ENCODE measurements at regions not wholly inside any gene's neighbourhood (a gene's known extent, or its start where the extent isn't known, plus 50 kb on each side); places are given as distances from the start of the nearest gene placed in this dataset.
"Not testable (repeated sequence)": the region's sequence is repeated elsewhere in the genome, so short reads cannot be mapped to it uniquely, and the experiment has no call there.

DNA sequence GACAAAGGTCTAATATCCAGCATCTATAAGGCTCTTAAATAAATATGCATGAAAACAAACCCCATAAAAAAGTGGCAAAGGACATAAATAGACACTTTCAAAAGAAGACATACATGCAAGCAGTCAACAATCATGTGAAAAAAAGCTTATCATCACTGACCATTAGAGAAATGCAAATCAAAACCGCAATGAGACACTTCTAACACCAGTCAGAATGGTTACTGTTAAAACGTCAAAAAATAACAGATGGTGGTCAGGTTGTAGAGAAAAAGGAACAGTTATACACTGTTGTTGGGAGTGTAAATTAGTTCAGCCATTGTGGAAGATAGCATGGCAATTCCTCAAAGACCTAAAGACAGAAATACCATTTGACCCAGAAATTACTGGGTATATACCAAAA, 440.7 kb upstream of the KCNMB2 start:
- DNase-seq (ENCODE audit: low read depth in 2 of 2) = no peak

DNA sequence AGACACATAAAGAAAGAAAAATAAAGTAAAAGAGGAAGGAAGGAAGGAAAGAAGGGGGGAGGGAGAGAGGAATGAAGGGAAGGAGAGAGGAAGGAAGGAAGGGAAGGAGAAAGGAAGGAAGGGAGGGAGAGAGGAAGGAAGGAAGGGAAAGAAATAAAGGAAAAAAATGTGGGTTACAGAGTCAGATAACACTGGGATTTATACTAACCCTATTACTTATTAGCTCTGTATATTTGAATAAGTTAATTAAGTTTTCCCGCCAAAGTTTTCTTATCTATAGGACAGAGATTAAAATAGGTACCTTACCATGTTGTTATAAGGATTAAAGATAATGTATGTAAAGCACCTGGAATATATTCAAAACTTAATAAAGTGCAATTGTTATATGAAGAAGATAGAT, 439.3 kb upstream of the KCNMB2 start:
- no peak for DNase-seq (ENCODE audit: low read depth in 2 of 2)

GRCh38 chr3:178097576-178097975, 438.7 kb upstream of the KCNMB2 start:
- DNase-seq (ENCODE audit: low read depth in 2 of 2) = no peak

GRCh38 chr3:178099274-178099673, 437.0 kb upstream of the KCNMB2 start:
- DNase-seq (ENCODE audit: low read depth in 2 of 2) = no peak

DNA sequence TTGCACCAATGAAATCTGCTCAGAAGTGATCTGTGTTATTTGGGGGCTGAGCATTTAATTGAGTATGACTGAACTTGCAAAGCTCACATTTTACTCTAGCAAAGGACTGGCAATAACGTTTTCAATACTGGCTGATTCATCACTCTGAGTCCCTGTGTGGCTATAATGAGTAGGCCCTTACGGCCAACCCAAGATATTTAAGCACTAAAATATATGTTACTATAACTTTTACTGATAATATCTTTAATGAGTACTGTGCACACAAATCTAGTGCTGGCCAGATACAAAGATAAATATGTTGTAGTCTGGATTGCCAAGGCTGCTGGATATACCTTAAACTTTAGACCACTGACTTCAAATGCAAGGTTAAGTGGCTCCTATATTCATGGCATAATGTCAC, 436.4 kb upstream of the KCNMB2 start:
- DNase-seq (ENCODE audit: low read depth in 2 of 2) = no peak

GRCh38 chr3:178100908-178101307, 435.3 kb upstream of the KCNMB2 start:
- no peak for DNase-seq (ENCODE audit: low read depth in 2 of 2)

- DNase-seq (ENCODE audit: low read depth in 2 of 2) = no peak
Observed at GRCh38 chr3:178103140-178103539, 433.1 kb upstream of the KCNMB2 start.

- DNase-seq (ENCODE audit: low read depth in 2 of 2) = no peak
Observed at GRCh38 chr3:178107804-178108203, 428.4 kb upstream of the KCNMB2 start.

DNA sequence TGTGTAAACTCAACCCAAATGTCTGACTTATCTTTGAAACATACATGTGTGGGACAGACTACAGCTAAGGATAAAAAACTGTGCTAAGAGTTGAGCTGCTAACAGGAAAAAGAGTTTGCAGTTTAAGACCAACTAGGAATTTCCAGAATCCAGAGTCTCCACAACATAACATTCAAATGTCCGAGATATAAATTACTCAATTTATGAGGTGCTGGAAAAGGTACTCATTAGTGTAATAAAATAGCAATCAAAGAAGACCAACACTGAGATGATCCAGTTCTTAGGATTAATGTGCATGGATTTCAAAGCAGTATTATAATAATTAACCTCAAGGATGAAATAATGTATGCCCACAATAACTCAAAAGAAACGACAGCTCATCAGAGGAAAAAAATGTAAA, 426.5 kb upstream of the KCNMB2 start:
- DNase-seq (ENCODE audit: low read depth in 2 of 2) = no peak

DNA sequence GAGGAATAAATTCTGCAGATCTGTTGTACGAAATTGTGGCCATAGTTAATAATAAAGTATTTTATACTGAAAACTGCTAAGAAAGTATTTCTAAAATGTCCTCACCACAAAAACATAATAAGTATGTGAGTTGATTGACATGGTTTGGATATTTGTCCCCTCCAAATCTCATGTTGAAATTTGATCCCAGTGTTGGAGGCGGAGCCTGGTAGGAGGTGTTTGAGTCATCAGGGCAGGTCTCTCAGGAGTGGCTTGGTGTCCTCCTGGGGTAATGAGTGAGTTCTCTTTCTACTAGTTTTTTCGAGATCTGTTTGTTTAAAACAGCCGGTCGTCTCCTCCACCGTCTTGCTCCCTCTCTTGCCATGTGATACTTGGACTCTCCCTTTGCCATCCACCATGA, 424.1 kb upstream of the KCNMB2 start:
- no peak for DNase-seq (ENCODE audit: low read depth in 2 of 2)

GRCh38 chr3:178112552-178112951, 423.7 kb upstream of the KCNMB2 start:
- DNase-seq (ENCODE audit: low read depth in 2 of 2) = not testable (repeated sequence)

GRCh38 chr3:178117641-178118040, 418.6 kb upstream of the KCNMB2 start:
- DNase-seq (ENCODE audit: low read depth in 2 of 2) = no peak

GRCh38 chr3:178119608-178120295, 416.5 kb upstream of the KCNMB2 start:
- DNase-seq (ENCODE audit: low read depth in 2 of 2) = not testable (repeated sequence)

DNA sequence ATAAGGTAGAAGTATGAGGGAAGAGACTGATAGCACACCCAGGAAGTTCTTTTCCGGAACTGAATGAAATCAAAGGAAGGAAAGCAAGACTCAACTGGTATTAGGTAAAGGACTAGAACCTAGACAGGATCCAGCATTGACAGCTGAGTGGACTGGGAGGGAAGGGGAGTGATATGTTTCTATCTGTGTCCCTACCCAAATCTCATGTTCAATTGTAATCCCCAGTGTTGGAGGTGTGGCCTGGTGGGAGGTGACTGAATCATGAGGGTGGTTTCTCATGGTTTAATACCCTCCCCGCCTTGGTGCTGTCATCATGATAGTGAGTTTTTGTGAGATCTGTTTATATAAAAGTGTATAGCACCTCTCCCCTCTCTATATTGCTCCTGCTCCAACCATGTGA, 415.9 kb upstream of the KCNMB2 start:
- no peak for DNase-seq (ENCODE audit: low read depth in 2 of 2)

- DNase-seq (ENCODE audit: low read depth in 2 of 2) = no peak
Observed at GRCh38 chr3:178126686-178127085, 409.6 kb upstream of the KCNMB2 start.

GRCh38 chr3:178127221-178127620, 409.0 kb upstream of the KCNMB2 start:
- DNase-seq (ENCODE audit: low read depth in 2 of 2) = no peak

- DNase-seq (ENCODE audit: low read depth in 2 of 2) = no peak
Observed at GRCh38 chr3:178129109-178129508, 407.1 kb upstream of the KCNMB2 start.

DNA sequence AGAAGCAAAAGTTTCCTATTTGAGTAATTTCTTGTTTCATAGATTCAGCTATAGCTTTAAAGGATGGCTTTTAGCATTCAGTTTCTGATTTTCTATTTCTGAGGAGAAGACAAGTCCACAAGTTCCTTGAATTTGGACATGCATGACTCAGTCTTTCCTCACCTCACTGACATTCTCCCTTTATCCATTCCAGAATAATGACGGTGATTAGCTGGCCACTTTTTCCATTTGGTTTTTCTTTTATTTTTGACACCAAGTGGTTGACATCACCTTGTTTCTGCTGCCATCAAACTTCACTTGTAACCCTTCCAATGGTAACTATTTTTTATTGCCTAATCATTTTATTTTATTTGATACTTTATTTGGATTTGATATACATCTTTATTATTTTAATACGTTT, 404.4 kb upstream of the KCNMB2 start:
- no peak for DNase-seq (ENCODE audit: low read depth in 2 of 2)

DNA sequence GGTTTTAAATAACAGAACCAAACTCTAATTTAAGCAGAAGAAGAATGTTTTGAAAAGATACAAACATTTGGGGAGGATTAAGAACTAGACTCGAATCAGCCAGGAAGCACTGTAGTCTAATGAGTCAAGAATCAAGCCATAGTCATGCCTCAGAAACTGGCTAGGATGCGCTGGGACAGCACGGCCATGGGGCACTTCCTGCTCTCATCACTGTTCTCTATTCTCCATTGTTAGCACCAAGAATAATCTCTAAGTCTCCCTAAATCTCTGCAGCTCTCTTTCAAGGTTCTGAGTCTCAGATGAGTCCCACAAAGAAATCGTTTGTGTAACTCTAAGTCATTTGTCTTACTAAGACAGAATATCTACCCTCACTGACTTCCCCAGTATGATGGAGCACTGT, 399.0 kb upstream of the KCNMB2 start:
- no peak for DNase-seq (ENCODE audit: low read depth in 2 of 2)

DNA sequence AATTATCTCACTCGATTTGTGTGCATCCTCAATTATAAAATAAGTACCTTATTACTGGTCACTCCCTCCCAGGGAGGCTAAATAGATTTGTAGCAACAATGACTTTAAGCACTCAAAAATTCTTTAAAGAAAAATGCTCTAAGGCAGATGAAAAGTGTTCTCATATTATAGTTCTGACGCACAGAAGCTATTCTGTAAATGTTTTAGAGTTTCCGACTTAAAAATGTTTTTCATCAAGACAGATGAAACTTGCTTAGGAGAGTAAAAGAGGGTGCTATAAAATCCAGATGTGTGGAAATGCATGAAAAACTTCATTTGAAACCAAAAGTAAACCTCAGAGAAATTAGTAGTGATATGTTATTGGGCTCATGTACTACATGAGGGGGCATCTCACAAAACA, 398.4 kb upstream of the KCNMB2 start:
- DNase-seq (ENCODE audit: low read depth in 2 of 2) = no peak

DNA sequence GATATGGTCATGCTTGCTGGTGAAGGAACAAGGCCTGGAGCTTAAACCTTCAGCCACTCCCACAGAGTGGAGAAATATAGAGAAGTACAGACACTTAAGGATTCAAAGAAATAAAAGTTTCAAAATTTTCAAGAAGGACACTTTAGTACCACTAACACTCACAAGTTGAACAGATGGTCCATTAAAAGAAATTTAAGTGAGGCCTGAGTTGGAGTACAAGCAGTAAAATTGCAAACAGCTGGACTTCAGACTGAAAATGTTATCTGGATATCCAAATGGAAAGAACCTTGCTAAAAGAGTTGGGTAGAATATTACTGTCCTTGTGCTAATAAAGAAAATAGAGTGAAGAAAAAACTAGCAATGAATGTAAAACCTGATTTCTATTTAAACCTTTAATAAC, 397.1 kb upstream of the KCNMB2 start:
- no peak for DNase-seq (ENCODE audit: low read depth in 2 of 2)

- no peak for DNase-seq (ENCODE audit: low read depth in 2 of 2)
Observed at GRCh38 chr3:178140531-178141304, 395.5 kb upstream of the KCNMB2 start.

DNA sequence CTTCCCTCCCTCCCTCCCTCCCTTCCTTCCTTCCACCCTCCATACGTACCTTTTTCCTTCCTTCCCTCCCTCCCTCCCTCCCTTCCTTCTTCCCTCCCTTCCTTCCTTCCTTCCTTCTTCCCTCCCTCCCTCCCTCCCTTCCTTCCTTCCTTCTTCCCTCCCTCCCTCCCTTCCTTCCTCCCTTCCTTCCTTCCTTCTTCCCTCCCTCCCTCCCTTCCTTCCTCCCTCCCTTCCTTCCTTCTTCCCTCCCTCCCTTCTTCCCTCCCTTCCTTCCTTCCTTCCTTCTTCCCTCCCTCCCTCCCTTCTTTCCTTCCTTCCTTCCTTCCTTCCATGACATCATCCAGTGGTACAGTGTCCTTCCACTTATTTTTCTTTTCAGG, 394.9 kb upstream of the KCNMB2 start:
- DNase-seq (ENCODE audit: low read depth in 2 of 2) = not testable (repeated sequence)

DNA sequence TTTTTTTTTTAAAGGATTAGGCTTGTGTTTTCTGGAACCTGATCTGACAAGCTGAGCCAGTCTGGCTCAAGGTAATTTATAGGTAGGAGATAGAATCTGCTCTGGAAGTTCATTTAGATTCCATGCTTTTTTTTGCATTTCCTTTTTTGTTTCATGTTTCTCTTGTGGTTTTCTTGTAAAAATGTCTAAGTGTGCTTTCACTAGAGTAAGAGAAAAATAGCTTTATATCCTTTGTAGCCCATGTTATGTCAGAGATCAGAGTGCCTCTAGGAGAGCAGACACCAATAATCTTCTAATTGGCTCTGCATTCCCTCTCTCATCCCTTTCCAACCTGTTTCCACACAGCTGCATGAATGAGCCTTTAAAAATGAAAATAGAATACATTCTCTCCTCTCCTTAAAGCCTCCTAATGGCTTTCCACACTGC, 389.8 kb upstream of the KCNMB2 start:
- no peak for DNase-seq (ENCODE audit: low read depth in 2 of 2)

All from stimulated activated CD4-positive, alpha-beta T cell treated with anti-CD3 and anti-CD28 coated beads, Interleukin-1b, Interleukin-23, amount 100 ng/mL, for 1 hour (primary cell).